Activated T-cell treated with anti-CD3 and anti-CD28 coated beads for 4 hours (primary cell): ENCODE measurements at regions not wholly inside any gene's neighbourhood (a gene's known extent, or its start where the extent isn't known, plus 50 kb on each side); places are given as distances from the start of the nearest gene placed in this dataset.
A peak's percentile ranks its signal among the peaks of the same experiment; 100 is the strongest.
"Not testable (repeated sequence)": the region's sequence is repeated elsewhere in the genome, so short reads cannot be mapped to it uniquely, and the experiment has no call there.

ENCODE experiments used
- DNase-seq: peaks from one replicate; pipeline ENCODE4 v3.0.0-alpha.2; 2020

- DNase-seq: no peak
Observed at GRCh38 chr13:71300602-71301001, 566.4 kb downstream of the DACH1 start.

GRCh38 chr13:71291842-71292146 lies 575.2 kb downstream of the DACH1 start:
- no peak for DNase-seq

- DNase-seq: peak; percentile 20
Observed at GRCh38 chr13:71290963-71291841, 575.8 kb downstream of the DACH1 start.

GRCh38 chr13:71289980-71290379 lies 577.0 kb downstream of the DACH1 start:
- DNase-seq: not testable (repeated sequence)

- no peak for DNase-seq
Observed at GRCh38 chr13:71285700-71286099, 581.3 kb downstream of the DACH1 start.

GRCh38 chr13:71278512-71278911 lies 588.5 kb downstream of the DACH1 start:
- no peak for DNase-seq

- no peak for DNase-seq
Observed at GRCh38 chr13:71274923-71275608, 591.9 kb downstream of the DACH1 start.

- no peak for DNase-seq
Observed at GRCh38 chr13:71261256-71261655, 605.7 kb downstream of the DACH1 start.

GRCh38 chr13:71260246-71260645 lies 606.8 kb downstream of the DACH1 start:
- DNase-seq: no peak

- no peak for DNase-seq
Observed at GRCh38 chr13:71255633-71256032, 611.4 kb downstream of the DACH1 start.

GRCh38 chr13:71254384-71254783 lies 612.6 kb downstream of the DACH1 start:
- DNase-seq: no peak

GRCh38 chr13:71252184-71252704 lies 614.8 kb downstream of the DACH1 start:
- DNase-seq: no peak

- DNase-seq: no peak
Observed at GRCh38 chr13:71251292-71251951, 615.6 kb downstream of the DACH1 start.

GRCh38 chr13:71249011-71249410 lies 618.0 kb downstream of the DACH1 start:
- no peak for DNase-seq

GRCh38 chr13:71244161-71244560 lies 622.8 kb downstream of the DACH1 start:
- no peak for DNase-seq

GRCh38 chr13:71242201-71242600 lies 624.8 kb downstream of the DACH1 start:
- no peak for DNase-seq

GRCh38 chr13:71240911-71241310 lies 626.1 kb downstream of the DACH1 start:
- DNase-seq: no peak

GRCh38 chr13:71237332-71237731 lies 629.7 kb downstream of the DACH1 start:
- no peak for DNase-seq

- no peak for DNase-seq
Observed at GRCh38 chr13:71219698-71220415, 647.1 kb downstream of the DACH1 start.

- DNase-seq: no peak
Observed at GRCh38 chr13:71218960-71219359, 648.0 kb downstream of the DACH1 start.

GRCh38 chr13:71217827-71218226 lies 649.2 kb downstream of the DACH1 start:
- DNase-seq: no peak

GRCh38 chr13:71214821-71215220 lies 652.2 kb downstream of the DACH1 start:
- no peak for DNase-seq

GRCh38 chr13:71214357-71214756 lies 652.6 kb downstream of the DACH1 start:
- no peak for DNase-seq
